Fibroblast of upper back skin (primary cell): ENCODE measurements at regions not wholly inside any gene's neighbourhood (a gene's known extent, or its start where the extent isn't known, plus 50 kb on each side); places are given as distances from the start of the nearest gene placed in this dataset.

Experiments used
- DNase-seq: peaks from one replicate; pipeline ENCODE4 v3.0.0-alpha.2; 2013

DNA sequence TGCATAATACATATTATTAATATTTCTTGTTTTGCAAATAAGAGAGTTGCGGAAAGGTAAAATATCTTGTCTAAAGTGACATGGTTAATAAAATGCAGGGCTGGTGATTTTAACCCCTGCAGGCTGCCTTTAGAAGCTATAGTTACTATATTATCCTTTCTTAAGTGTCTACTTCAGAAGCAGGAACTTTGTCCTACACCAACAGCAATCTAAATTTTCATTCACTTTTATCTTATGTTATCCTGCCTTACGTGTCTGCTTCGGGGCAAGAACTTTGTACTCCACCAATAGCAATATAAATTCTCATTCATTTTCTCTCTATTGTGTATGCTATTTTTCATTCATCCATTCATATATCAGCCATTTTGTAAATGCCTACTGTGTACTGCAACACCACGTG, 719.5 kb downstream of the TLR4 start:
- DNase-seq = no peak

DNA sequence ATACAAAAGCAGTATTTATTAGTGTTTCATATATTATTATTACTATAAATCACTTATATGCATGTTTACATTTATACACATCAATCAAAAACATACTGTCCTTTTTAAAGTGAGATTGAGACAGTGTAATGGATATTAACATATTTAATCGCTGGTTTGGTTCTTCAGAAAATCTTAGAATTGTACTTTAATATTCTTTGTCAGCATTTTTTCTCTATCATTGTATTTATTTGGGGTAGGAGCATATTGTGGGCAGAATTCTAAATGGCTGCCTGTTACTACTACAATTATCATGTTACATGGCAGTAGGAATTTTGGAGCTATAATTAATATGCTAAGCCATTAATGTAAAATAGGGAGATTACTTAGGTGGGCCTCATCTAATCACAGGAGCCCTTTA, 722.6 kb downstream of the TLR4 start:
- DNase-seq = no peak

DNA sequence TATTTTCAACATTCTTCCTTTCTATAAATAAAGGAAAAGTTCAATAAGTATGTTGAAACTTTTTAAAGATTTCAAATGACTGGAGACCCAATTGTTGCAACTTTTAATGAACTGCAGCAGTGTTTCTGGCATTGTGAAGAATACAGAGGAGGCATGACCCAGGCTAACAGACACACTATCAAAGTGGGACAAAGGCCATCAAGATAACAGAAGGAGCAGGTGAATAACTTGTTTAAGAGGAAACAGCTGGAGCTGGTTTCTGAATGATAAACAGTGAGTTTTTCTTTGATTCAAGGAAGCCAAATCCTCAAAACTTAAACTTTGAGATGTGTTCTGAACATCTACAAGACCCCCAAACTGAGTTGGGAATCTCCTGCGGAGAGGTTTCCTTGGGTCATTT, 734.6 kb downstream of the TLR4 start:
- DNase-seq = no peak

DNA sequence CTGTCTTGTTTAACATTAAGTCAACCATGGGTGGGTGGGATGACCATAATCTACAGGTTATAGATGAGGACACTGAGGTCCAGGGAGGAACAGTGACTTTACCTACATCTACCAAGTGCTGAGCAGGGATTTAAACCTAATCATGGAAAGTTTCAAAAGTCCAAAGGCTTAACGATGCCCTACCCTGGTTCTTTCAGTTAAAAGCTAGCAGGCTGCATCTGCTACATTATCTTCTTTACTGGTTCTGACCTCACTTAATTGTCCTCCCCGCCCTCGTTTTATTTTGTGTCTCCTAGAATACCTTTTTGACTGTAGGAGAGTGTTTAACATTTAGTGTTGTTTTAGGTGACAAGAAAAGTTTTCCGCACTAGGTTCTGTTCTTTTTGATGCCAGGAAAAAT, 735.2 kb downstream of the TLR4 start:
- DNase-seq = no peak

DNA sequence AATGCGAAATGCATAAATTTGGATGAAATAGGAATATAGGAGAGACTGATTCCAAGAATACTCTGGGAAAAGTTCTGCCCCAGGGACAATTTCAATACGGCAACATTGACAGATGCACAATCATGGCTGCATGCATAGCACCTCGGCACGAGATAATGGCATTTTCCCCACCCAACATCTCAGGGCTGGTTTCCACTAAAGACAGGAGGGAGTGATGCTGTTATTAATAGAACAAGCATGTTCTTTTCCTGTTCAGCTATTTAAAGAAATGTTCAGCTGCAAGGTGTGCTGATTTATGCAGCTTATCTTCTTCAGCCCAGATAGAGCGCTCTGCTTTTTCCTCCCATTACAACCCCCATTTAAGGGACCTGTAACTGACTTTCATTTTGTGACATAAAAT, 740.2 kb downstream of the TLR4 start:
- DNase-seq = no peak

DNA sequence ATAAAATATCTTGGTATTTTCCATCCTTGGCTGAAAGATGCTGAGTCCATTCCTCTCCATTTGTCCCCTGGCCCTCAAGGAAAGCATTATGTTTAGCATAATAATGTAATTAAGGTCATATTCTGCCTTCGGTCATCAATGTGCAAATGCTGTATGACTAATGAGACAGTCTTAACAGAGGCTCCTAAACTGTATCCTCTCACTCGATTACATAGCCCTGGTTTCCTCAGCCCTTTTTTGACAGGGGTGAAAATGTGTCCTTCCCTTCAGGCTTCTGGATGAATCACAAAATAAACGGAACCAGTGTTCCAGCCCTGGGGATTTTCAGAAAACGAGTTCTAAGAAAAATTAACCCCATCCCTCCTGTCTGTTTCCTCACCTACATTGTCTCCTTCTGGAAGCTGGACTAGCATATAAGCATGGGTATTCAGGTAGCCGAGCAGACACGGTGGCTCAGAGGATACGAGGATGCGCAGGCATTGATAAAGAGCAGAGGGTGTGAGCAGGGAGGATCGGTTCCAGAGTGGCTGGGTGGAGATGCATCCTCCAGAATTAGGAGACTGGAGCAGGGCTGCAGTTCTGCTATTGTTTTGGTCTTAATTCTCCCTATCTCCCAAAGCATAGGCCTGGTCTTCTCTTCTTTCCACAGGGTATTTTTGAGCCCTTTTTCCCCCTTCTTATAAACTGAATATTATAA, 742.9 kb downstream of the TLR4 start:
- no peak for DNase-seq

DNA sequence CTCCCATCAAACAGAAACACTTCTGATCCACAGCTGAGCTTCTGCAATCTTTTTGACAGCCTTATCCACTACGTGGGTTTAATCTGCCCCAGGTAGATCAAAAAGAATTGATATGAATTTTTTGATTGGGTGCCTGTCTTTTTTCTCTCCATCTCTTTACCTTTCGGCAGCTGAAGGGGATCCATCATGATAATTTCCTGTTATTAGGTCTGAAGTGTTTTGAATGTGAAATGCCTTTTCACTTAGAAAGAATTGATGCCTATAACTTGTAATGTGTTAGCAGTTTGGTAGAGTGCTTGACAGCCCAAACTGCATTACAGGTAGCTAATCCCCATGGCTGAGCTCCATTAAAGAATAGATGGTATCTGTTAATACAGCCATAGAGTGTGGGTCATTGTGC, 745.4 kb downstream of the TLR4 start:
- DNase-seq = no peak

DNA sequence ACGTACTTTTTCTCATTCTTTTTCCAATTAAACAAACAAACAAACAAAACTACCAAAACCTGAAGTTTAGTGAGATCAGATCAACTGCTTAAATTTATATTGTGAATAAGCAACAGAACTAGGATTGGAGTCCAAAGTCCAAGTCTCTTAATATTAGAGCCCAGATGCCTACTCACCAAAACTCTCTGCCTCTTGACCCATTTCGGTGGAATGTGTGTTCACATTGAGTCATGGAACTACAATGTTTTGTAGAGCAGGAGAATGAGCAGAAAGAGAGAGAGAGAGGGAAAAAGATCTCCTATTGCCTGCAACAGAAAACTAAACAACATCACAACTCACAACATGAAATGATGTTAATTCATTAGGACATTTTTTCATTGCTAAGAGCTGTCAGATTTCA, 751.1 kb downstream of the TLR4 start:
- DNase-seq = no peak

DNA sequence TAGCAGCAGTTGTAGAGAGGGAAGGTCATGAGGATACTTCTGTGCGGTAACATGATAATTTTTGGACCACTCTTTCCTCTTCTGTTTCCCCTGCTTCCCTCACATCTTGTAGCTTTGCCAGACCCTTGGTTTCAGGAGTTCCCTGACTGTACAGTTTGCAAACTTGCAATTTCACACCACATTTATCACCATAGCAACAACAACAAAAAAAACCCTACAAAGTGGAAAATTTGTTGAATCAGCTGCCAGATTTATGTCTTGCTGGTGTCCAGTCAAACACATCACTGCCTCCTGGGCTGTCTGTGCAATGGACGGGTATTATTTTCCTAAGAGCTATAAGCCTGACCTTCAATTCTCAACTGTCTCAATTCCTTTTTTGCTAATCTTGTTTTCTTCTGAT, 751.6 kb downstream of the TLR4 start:
- DNase-seq = no peak

DNA sequence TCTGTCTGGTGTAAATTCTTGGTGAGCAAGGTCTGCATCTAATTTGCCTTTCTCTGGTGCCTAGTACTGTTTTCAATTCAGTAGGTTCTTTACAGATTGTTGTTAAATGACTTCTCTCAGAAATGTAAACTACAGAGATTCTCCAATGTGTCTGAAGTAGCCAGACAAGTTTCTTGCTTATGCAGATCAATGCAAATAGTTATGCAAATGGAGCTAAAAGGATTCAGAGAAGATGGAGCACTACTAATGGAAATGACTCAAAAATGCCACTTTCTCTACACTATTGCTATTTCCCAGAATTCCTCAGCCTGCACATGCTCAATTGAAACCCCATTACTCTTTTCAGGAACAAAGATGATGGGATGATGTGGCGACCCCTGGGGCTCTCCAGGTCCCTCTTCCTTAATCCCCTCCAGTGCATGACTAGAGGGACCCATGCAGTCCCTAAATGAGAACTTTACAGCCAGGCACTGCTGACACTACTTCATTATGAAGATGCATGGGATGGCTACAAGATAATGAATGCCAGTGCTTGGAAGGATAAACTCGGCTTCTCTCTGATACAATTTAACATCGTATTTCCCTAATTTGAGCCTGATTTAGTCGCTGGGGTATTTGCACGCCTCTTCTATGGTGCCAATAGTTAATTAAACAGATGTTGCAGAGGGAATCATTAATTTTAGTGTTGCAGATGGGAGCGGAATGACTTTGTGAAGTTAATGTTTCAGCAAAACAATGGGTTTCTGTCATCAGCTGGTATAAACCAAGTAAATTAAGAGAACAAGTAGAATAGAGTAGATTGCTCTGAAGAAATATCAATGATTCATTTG, 753.2 kb downstream of the TLR4 start:
- no peak for DNase-seq

DNA sequence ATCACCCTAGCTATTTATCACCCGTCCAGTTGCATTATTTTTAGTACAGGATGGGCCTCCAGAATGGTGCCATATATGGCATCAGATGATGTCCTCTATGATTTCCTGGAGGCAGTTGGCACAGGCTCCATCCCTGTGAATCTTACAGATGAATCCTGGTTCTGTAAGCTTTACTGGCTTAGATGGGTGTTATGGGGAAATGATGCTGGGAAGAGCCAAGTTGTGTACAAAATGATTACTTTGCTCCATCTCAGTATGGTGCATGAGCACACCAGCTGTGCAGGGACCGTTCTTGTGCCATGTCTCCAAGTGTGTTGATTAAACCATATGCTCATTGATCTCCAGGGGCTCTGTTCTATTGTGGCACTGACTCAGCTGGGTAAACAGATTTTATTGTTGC, 755.7 kb downstream of the TLR4 start:
- DNase-seq = no peak

DNA sequence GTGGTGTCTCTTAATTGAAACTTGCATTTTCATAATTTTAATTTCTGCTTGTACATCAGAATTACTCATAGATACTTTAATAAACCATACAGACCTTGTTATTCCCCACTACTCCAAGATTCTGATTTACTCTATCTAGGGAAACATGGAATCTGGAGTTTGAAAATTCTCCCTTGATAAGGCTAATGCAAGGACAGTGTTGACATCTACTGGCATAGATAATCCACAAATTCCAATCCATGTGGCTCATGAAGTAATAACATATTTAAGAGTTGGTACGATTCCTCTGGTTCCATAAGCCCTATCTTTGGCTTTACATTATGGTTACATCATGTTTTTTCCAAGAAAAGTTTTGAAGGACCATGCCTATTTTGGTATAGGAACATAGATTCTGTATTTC, 759.2 kb downstream of the TLR4 start:
- DNase-seq = no peak

DNA sequence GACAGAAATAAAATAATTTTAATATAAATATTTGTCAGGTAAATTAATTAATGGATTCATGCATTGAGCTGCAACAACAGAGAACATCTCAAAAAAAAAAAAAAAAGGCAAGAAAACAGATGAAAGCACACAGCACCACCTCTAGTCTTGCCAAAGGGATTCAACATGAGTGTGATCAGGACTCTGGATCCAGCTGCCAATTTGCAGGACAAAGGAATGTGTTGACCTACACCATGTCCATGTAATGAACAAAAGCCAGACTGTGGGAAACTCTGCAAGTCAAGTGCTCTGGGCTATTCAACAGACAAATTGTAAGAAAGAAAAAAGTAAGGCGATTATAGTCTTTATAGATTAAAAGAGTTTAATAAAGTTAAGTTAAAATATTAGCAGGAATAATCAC, 769.3 kb downstream of the TLR4 start:
- no peak for DNase-seq

DNA sequence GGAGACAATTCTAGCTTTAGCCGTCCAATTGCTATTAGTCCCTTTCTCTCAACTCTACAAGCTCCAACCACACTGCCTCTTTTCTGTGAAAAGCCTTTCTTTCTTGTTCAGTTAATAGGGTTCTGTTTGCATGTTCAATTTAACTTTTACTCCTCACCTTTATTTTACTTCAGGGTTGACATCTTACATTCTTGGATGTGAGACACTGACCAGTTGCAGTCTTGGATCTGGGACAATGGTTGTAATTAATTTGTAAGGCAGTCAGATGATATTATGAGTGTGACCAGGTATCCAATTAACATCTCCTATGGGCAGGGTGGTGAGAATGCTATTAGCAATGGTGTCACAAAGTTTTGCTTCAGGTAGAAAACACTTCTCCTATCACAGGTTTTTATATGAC, 774.5 kb downstream of the TLR4 start:
- no peak for DNase-seq

DNA sequence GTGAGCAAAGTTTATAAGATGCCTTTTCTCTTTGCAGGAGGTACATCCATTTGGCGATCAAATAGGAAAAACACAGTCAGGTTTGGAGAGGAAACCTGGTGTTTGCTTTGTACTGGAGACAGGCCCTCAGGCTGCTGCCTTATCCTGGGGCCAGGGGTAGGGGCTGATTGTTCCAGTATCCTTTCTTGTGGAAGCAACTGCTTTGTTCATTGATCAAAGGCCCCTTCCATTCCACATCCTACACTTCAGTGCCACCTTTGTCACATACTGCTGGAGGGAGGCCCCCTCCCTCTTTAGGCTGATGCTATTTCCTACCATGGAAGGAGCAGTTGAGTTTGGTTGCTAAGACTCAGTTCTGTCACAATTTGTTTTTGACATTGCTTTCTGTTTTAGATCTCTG, 778.1 kb downstream of the TLR4 start:
- no peak for DNase-seq

DNA sequence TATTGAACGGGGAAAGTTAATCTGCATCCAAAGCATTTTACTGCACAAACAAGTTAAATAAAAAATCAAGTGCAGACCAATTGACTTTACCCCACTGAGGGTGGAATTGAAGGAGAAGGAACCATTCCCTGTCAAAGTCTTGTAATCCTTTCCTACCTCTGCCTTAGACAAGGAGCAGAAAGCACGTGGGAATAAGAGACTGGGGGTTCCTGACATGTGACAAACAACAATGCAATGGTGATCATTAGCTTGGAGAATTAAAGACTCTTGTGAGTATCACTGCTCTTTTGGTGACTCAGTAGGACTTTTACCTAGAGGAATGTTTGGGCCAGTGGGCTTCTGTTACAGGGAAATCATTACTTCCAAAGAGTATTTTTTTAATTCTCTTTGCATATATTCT, 779.5 kb downstream of the TLR4 start:
- DNase-seq = no peak

DNA sequence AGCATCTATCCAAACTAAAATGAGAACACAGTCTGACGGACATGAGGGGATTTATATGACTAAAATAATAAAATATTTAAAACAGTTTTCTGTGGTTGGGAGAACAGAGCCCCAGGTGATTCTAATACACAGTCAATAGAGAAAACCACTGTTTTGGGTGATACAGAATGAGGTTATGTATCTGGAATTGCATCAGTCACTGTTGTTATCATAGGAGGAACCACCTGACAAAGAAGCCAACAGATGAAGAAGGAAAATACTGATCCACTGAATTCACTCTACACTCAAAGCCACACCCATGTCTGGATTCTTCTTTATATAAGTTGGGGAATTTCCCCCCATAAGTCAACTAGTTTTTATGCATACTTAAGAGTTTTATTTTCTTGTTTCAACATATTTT, 799.0 kb downstream of the TLR4 start:
- no peak for DNase-seq

DNA sequence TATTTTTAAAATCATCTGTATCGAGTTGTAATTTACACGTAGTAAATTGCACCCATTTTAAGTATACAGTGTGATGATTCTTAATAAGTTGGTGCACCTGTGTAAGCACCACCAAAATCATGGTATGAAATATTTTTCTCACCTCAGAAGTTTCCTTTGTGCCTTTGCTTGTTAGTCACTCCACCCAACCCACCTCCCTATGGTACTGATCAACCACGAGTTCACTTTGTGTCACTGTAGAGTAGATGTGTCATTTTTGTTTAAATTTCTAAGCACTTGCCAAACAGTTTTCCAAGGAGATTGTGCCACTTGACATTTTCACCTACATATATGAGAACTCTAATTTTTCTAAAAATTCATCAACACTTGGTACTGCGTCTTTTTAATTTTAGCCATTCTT, 806.5 kb downstream of the TLR4 start:
- no peak for DNase-seq

DNA sequence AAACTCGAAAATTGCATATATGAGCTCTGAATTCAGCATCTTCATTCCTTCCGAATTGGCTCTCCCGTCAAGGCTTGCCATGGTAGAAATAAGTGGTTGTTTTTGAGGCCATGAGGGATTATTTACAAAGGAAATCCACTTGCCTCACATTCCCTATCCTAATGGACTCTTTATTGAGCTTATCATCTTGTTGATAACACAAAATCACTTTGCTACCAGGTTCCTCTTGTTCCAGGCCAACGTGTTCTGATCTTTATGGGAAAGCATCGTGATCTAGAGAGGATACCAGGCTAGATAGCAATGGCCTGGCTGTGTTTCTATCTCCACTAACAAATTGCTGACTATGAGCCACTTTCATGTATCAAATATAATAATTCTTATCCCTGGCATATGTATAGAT, 811.7 kb downstream of the TLR4 start:
- DNase-seq = no peak

DNA sequence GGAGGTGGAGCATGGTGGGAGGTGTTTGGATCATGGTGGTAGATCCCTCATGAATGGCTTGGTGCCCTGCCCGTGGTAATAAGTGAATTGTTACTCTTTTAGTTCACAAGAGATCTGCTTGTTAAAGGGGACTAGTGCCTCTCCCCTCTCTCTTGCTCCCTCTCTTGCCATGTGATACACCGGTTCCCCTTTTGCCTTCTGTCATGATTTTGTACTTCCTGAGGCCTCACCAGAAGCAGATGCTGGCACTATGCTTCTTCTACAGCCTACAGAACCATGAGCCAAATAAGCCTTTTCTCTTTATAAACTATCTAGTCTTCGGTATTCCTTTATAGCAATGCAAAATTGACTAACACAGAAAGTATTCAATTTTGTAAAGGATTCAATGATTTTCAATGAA, 817.1 kb downstream of the TLR4 start:
- no peak for DNase-seq

DNA sequence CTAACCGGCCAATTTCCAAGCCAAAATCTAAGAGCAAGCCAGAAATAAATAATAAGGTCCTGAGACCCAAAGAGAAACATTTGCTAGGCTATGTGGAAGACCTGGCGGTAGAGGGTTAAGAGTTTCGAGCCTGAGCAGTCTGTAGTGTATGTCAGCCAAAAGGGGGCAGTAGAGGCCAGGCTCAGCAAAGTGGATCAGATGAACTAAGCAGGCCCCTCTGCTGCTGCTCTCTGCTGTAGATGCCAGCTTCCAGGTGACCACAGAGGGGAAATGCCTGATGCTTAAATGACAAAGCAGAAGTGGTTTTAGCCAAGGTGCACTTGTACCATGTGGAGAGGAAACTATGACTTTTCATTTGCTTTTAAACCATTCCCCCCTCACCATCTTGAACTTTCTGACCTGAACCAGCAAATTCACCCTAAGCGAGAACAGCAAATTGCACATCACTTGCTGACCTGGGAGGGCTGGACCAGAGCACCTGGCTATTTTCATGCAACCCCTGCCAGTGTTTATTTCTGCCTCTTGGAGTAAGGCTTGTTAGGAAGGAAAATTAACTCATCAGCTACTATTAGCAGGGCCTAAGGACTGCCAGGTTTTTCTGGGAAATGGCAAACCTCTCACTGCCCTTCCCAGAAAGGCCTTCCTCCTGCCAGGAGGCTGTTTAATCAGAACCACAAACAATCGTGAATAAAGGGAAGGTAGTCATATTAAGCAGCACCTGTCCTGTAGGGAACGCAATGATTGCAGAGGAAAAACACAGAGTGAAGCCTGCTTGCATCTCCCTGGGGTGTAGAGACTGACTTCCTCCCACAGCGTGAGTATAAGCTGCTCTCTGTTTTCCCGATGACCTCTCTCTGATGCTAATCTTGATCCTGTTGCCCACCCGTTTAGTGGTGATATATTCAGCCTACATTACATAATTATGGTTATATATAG, 818.2 kb downstream of the TLR4 start:
- peak; percentile 60 for DNase-seq

DNA sequence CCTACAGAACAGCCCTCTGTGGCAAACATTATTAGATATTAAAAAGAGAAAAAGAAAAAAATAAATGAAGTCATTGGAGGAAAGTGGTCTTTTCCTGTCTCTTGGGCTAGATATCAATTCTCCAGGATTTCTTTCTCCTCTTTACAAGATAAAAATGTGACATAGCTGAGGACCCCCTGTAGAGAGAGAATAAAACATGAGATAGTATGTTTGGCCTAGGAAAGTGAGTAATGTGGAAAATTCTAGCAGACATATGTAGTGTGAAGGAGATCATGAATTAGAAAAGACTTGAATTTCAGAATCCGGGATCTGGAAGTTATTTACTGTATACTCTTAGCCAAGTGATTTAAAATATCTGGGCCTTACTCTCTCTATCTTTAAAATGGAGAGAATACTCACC, 823.1 kb downstream of the TLR4 start:
- DNase-seq = no peak

DNA sequence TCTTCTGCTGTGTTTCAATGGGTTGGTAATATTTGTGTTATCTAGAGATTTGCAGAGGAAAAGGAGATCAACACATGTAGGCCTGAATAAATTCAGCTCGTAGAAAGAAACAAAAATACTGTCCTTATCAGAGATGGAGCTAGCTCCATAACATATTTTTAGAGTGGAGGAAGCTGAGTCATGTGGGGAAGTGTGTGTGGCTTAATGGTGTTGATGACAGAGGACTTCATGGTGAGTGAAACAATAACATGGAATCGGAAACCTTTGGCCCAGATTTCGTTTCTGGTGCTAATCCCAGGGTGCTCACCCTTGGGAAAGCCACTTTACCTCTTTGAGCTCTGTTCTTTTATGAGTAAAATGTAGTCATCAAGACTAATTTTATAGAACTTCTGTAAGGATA, 825.0 kb downstream of the TLR4 start:
- peak; percentile 9 for DNase-seq
